GM12864 (cell line): ENCODE measurements at regions not wholly inside any gene's neighbourhood (a gene's known extent, or its start where the extent isn't known, plus 50 kb on each side); places are given as distances from the start of the nearest gene placed in this dataset.

Experiments used
- DNase-seq: peaks from one replicate; pipeline ENCODE4 v3.0.0-alpha.2; 2011; ENCODE audit warnings: low read depth
- H3K4me3 ChIP-seq: 2 replicates; pipeline ENCODE4 v1.5.1; 2011; ENCODE audit warnings: mild to moderate bottlenecking, low read depth, low read length, control low read depth
- TF ChIP-seq, protein P1 (sequence below): IDR thresholded peaks from 2 replicates; pipeline ENCODE4 v1.5.1; 2011; ENCODE audit warnings: low read depth, mild to moderate bottlenecking, moderate library complexity, low read length, control low read depth, inconsistent platforms; ENCODE audit errors: missing control alignments

DNA sequence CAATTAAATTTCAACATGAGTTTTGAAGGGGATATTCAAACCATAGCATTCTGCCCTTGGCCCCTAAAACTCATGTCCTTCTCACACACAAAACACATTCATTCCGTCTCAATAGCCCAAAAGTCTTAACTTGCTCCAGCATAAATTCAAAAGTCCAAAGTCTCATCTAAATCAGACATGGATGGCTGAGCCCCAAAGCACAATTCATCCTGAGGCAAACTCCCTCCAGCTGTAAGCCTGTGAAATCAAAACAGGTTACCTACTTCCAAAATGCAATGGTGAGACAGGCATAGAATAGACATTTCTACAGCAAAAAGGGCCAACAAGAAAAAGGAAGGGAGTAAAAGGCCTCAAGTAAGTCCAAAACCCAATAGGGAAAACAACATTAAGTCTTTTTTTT is 245.8 kb downstream of the TTC32 start:
- DNase-seq = no peak
- TF ChIP-seq, protein P1, sequence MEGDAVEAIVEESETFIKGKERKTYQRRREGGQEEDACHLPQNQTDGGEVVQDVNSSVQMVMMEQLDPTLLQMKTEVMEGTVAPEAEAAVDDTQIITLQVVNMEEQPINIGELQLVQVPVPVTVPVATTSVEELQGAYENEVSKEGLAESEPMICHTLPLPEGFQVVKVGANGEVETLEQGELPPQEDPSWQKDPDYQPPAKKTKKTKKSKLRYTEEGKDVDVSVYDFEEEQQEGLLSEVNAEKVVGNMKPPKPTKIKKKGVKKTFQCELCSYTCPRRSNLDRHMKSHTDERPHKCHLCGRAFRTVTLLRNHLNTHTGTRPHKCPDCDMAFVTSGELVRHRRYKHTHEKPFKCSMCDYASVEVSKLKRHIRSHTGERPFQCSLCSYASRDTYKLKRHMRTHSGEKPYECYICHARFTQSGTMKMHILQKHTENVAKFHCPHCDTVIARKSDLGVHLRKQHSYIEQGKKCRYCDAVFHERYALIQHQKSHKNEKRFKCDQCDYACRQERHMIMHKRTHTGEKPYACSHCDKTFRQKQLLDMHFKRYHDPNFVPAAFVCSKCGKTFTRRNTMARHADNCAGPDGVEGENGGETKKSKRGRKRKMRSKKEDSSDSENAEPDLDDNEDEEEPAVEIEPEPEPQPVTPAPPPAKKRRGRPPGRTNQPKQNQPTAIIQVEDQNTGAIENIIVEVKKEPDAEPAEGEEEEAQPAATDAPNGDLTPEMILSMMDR = no peak
- H3K4me3 ChIP-seq = no peak overlapping the region

DNA sequence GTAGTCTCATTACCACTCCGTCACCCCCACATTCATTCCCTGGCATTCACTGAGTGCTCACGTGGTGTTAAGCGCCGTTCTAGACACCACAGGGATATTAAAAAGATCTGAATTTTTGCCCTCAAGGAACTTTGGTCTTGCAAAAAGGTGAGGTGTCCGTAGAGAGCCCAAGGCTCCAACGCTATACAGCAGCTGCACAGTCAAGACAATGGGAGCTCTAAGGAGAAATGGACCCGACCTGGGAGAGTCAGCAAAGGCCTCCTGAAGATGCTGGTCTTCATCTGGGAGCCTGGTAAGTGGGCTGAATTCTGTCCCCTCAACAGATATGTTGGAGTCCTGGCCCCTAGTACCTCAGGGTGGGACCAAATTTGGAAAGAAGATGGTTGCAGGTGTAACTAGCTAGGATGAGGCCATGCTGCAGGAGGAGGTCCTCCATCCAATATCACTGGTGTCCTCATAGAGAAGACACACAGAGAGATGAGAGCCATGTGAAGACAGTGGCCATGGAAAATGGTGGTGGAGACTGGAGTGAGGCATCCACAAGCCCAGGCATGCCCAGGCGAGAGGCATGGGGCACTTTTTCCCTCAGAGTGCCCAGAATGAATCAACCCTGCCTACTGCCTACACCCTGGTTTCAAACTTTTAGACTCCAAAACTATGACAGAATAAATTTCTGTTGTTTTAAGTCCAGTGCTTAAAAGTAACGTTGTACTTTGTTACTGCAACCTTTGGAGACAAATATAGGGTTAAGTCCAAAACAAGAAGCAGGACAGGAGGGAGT is 247.3 kb downstream of the TTC32 start:
- H3K4me3 ChIP-seq = no peak overlapping the region
- TF ChIP-seq, protein P1 = no peak
- DNase-seq = no peak

DNA sequence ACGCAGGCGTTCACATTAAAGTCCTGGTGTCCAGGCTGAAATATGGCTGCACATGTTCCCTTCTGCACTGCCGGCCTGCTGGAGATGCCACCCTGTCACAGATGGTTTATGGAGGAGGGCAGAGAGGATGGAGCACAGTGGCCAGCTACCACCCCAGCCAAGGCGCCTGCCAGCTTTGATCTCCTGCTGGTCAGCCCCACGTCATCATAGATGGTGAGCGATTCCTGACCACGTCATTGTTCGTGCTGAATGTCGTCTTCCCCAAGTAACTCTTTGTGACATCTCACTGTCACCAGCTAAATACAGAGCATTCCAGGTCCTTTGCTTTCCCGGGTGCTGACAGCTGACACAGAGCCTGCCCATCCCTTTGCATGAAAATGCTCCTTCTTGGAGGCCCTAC is 248.3 kb downstream of the TTC32 start:
- TF ChIP-seq, protein P1 = no peak
- no peak for DNase-seq
- no peak overlapping the region for H3K4me3 ChIP-seq

DNA sequence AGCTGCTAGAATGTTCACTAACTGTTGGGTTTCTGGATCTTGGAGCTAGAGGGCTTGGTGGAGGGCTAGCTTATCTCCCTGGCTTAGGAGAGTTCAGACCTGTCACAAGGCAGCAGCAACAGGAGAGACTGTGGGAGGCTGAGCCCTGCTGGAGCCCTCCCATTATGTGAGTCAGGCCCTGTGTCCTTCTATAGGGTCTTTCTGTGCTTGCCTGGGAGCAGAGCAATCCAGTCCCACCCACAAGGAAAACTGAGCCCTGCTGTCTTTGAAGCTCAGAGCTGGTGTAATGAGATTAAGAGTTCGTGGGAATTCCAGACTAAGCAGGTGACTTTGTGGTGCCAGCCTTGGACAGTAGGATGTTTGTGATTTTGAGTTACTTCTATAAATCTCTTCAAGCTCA is 249.0 kb downstream of the TTC32 start:
- H3K4me3 ChIP-seq = no peak overlapping the region
- DNase-seq = no peak
- TF ChIP-seq, protein P1 = no peak

DNA sequence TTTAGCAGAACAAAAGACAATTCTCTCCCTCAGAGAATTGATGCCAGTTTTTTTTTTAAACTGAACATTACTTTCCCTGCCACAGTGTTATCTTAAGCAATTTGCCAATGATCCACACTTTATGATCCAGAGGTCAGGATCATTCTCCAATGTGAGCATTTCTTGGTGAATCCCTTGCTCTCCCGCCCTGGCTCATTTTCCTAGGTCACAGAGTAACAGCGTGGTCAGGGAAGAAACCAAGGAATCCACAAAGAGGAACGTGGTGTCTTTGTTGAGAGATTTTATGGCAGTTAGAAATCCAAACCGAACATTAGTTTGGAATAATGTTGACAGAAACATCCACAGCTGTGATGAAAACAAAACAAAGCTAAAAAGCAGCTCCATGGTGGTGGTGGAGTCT is 250.3 kb downstream of the TTC32 start:
- no peak for DNase-seq
- H3K4me3 ChIP-seq = no peak overlapping the region
- TF ChIP-seq, protein P1 = no peak

DNA sequence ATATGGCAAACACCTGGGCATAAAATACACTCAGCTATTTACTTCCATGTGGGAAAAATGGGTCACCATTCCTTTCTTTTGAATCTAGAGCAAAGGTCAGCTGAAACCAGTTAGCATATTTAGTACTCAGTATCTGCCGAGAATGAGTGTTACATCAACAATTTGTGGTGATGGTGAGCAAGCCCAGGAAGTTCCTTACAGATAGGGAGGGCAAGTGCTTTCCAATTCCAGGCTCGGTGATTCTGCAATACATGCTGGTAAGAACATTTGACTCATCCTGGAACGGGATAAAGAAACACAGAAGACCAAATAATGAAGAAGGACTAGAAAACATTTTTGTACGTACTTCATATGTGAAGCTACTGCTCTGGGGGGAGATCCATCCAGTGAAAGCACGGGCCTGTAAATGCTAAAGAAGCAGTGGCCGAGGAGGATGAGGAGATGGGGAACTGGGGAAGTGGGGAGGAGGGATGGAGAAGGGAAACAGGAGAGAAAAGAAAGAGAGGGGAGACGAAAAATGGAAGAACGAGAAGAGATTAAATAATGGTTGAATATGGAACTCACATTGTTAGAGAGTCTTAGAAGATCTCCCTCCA is 251.9 kb downstream of the TTC32 start:
- DNase-seq = no peak
- TF ChIP-seq, protein P1 = no peak
- H3K4me3 ChIP-seq = no peak overlapping the region

DNA sequence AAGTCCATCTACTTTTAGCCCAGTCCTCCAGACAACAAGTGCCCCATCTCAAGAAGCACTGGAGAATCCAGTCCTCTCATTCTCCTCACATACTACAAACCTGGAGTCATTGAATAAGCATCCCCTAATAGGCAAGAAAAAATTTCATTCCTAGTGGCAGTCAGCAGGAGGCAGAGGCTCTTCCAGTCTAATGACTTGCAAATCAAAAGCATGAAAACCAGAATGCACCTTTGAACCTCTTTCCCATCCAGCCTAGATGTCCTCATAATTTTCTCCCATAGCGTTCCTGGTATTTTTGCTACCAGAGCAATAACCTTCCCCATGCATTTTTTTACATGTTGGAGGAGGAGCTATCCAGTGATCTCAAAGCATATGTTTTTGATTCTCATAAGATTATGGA is 252.6 kb downstream of the TTC32 start:
- TF ChIP-seq, protein P1 = no peak
- no peak for DNase-seq
- no peak overlapping the region for H3K4me3 ChIP-seq
